Neural cell (in vitro differentiated cells): ENCODE measurements at regions not wholly inside any gene's neighbourhood (a gene's known extent, or its start where the extent isn't known, plus 50 kb on each side); places are given as distances from the start of the nearest gene placed in this dataset.
"Not testable (repeated sequence)": the region's sequence is repeated elsewhere in the genome, so short reads cannot be mapped to it uniquely, and the experiment has no call there.

Experiments
- H2AFZ ChIP-seq: fragments of 200-600, 300-800 bp; sonication (generic), shearing (Covaris generic); 2 replicates; pipeline ENCODE4 v1.6.0; 2014; ENCODE audit warnings: low read depth, mild to moderate bottlenecking, antibody characterized with exemption, low read length, moderate library complexity
- H3F3A ChIP-seq: fragments of 200-600 bp; shearing (Covaris generic); 2 replicates; pipeline ENCODE4 v1.6.1; 2016; ENCODE audit warnings: mild to moderate bottlenecking, moderate library complexity, mixed read lengths, antibody characterized with exemption, low read length; ENCODE audit not compliant: insufficient read depth, poor library complexity, severe bottlenecking
- H3K27ac ChIP-seq: fragments of 200-600, 300-800 bp; sonication (generic), shearing (Covaris generic); 2 replicates; pipeline ENCODE4 v1.5.1; 2014; ENCODE audit warnings: mild to moderate bottlenecking, low read length, moderate library complexity
- H3K27me3 ChIP-seq: fragments of 300-800, 200-600 bp; sonication (generic), shearing (Covaris generic); 2 replicates; pipeline ENCODE4 v1.6.0; 2014; ENCODE audit warnings: mild to moderate bottlenecking, low read depth, low read length, moderate library complexity; ENCODE audit not compliant: insufficient read depth
- H3K36me3 ChIP-seq: fragments of 300-800, 200-600 bp; sonication (generic), shearing (Covaris generic); 2 replicates; pipeline ENCODE4 v1.5.1; 2014; ENCODE audit warnings: mild to moderate bottlenecking, antibody characterized with exemption, low read length, moderate library complexity; ENCODE audit not compliant: insufficient read depth
- H3K4me2 ChIP-seq: fragments of 300-800, 200-600 bp; sonication (generic), shearing (Covaris generic); 2 replicates; pipeline ENCODE4 v1.6.0; 2014; ENCODE audit warnings: mild to moderate bottlenecking, low read length
- H3K4me3 ChIP-seq: fragments of 300-800, 200-600 bp; sonication (generic), shearing (Covaris generic); 2 replicates; pipeline ENCODE4 v1.5.1; 2014; ENCODE audit warnings: mild to moderate bottlenecking, low read length, moderate library complexity
- H3K79me2 ChIP-seq: fragments of 200-600 bp; shearing (Covaris generic); replicated peaks from 2 replicates; pipeline ENCODE4 v1.6.0; 2014; ENCODE audit warnings: mild to moderate bottlenecking, low read length, moderate library complexity; ENCODE audit not compliant: insufficient read depth
- H3K9ac ChIP-seq: fragments of 300-800, 200-600 bp; sonication (generic), shearing (Covaris generic); 2 replicates; pipeline ENCODE4 v1.6.1; 2016; ENCODE audit warnings: mild to moderate bottlenecking, low read length, mixed read lengths
- H3K9me2 ChIP-seq: fragments of 200-600 bp; shearing (Covaris generic); 2 replicates; pipeline ENCODE4 v1.6.1; 2016; ENCODE audit warnings: mild to moderate bottlenecking, low read length, mixed read lengths; ENCODE audit not compliant: insufficient read depth
- H3K9me3 ChIP-seq: fragments of 200-600, 300-800 bp; sonication (generic), shearing (Covaris generic); 2 replicates; pipeline ENCODE4 v1.6.1; 2016; ENCODE audit warnings: mild to moderate bottlenecking, mixed run types, low read length, moderate library complexity, mixed read lengths
- H4K20me1 ChIP-seq: fragments of 200-600 bp; shearing (Covaris generic); 2 replicates; pipeline ENCODE4 v1.6.1; 2016; ENCODE audit warnings: mild to moderate bottlenecking, mixed run types; ENCODE audit not compliant: insufficient read depth
- EP300 ChIP-seq: fragments of 450-650 bp; conservative IDR thresholded peaks from 2 replicates; pipeline ENCODE4 v1.6.1; 2014; ENCODE audit warnings: antibody characterized with exemption, mild to moderate bottlenecking, moderate library complexity; ENCODE audit not compliant: poor library complexity, severe bottlenecking
- EZH2 ChIP-seq: fragments of 200-600, 300-800 bp; shearing (Covaris generic), sonication (generic); IDR thresholded peaks from 2 replicates; pipeline ENCODE4 v1.6.1; 2014; ENCODE audit warnings: antibody characterized with exemption, low read length, borderline replicate concordance, mild to moderate bottlenecking; ENCODE audit not compliant: insufficient read depth, poor library complexity, severe bottlenecking
- MXI1 ChIP-seq: fragments of 450-650 bp; conservative IDR thresholded peaks from 2 replicates; pipeline ENCODE4 v1.6.1; 2014; ENCODE audit warnings: antibody characterized with exemption, mild to moderate bottlenecking; ENCODE audit not compliant: poor library complexity, severe bottlenecking
- POLR2AphosphoS5 ChIP-seq: IDR thresholded peaks from 2 replicates; pipeline ENCODE4 v1.6.1; 2012
- RAD21 ChIP-seq: fragments of 450-650 bp; conservative IDR thresholded peaks from 2 replicates; pipeline ENCODE4 v1.6.1; 2014; ENCODE audit warnings: antibody characterized with exemption, mild to moderate bottlenecking, moderate library complexity
- SMC3 ChIP-seq: fragments of 450-650 bp; conservative IDR thresholded peaks from 2 replicates; pipeline ENCODE4 v1.6.1; 2014; ENCODE audit warnings: antibody characterized with exemption, mild to moderate bottlenecking, moderate library complexity; ENCODE audit not compliant: poor library complexity
- TAF1 ChIP-seq: IDR thresholded peaks from 2 replicates; pipeline ENCODE4 v1.6.1; 2012; ENCODE audit warnings: low read depth
- TF ChIP-seq, protein P1 (sequence below): IDR thresholded peaks from 2 replicates; pipeline ENCODE4 v1.6.1; 2012; ENCODE audit warnings: borderline replicate concordance
- TF ChIP-seq, protein P2 (sequence below): fragments of 450-650 bp; IDR thresholded peaks from 2 replicates; pipeline ENCODE4 v1.5.1; 2014; ENCODE audit warnings: antibody characterized with exemption, mild to moderate bottlenecking, moderate library complexity; ENCODE audit not compliant: poor library complexity, severe bottlenecking

DNA sequence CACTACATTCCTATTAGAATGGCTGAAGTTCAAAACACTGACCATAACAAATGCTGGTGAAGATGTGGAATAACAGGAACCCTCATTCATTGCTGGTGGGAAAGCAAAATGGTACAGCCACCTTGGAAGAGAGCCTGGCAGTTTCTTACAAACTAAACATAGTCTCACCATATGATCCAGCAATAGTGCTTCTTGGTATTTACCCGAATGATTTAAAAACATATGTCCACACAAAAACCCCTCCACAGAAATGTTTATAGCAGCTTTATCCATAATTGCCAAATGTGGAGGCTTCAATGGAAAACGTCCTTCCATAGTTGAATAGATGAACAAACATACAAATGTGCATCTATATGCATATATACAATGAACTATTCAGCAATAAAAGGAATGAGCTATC, 330.8 kb downstream of the BTBD3 start:
- Histone ChIP-seq H3K9ac (no peak overlapping the region), H3F3A (no peaks in the 10 kb centered on the region), H3K9me3 (no peaks in the 10 kb centered on the region), H3K27me3 (no peaks in the 10 kb centered on the region), H3K27ac (no peak overlapping the region), H3K4me2 (no peak overlapping the region), H4K20me1 (no peaks in the 10 kb centered on the region), H3K36me3 (no peaks in the 10 kb centered on the region), H3K79me2 (no peaks in the 10 kb centered on the region), H3K9me2 (no peaks in the 10 kb centered on the region), H2AFZ (no peak overlapping the region), H3K4me3 (no peak overlapping the region)
- TF ChIP-seq TAF1 (no peak), EP300 (no peak), RAD21 (no peak), POLR2AphosphoS5 (no peak), EZH2 (no peak), MXI1 (no peak), SMC3 (no peak)
- TF ChIP-seq, protein P1, sequence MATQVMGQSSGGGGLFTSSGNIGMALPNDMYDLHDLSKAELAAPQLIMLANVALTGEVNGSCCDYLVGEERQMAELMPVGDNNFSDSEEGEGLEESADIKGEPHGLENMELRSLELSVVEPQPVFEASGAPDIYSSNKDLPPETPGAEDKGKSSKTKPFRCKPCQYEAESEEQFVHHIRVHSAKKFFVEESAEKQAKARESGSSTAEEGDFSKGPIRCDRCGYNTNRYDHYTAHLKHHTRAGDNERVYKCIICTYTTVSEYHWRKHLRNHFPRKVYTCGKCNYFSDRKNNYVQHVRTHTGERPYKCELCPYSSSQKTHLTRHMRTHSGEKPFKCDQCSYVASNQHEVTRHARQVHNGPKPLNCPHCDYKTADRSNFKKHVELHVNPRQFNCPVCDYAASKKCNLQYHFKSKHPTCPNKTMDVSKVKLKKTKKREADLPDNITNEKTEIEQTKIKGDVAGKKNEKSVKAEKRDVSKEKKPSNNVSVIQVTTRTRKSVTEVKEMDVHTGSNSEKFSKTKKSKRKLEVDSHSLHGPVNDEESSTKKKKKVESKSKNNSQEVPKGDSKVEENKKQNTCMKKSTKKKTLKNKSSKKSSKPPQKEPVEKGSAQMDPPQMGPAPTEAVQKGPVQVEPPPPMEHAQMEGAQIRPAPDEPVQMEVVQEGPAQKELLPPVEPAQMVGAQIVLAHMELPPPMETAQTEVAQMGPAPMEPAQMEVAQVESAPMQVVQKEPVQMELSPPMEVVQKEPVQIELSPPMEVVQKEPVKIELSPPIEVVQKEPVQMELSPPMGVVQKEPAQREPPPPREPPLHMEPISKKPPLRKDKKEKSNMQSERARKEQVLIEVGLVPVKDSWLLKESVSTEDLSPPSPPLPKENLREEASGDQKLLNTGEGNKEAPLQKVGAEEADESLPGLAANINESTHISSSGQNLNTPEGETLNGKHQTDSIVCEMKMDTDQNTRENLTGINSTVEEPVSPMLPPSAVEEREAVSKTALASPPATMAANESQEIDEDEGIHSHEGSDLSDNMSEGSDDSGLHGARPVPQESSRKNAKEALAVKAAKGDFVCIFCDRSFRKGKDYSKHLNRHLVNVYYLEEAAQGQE: no peak
- TF ChIP-seq, protein P2, sequence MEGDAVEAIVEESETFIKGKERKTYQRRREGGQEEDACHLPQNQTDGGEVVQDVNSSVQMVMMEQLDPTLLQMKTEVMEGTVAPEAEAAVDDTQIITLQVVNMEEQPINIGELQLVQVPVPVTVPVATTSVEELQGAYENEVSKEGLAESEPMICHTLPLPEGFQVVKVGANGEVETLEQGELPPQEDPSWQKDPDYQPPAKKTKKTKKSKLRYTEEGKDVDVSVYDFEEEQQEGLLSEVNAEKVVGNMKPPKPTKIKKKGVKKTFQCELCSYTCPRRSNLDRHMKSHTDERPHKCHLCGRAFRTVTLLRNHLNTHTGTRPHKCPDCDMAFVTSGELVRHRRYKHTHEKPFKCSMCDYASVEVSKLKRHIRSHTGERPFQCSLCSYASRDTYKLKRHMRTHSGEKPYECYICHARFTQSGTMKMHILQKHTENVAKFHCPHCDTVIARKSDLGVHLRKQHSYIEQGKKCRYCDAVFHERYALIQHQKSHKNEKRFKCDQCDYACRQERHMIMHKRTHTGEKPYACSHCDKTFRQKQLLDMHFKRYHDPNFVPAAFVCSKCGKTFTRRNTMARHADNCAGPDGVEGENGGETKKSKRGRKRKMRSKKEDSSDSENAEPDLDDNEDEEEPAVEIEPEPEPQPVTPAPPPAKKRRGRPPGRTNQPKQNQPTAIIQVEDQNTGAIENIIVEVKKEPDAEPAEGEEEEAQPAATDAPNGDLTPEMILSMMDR: no peak

DNA sequence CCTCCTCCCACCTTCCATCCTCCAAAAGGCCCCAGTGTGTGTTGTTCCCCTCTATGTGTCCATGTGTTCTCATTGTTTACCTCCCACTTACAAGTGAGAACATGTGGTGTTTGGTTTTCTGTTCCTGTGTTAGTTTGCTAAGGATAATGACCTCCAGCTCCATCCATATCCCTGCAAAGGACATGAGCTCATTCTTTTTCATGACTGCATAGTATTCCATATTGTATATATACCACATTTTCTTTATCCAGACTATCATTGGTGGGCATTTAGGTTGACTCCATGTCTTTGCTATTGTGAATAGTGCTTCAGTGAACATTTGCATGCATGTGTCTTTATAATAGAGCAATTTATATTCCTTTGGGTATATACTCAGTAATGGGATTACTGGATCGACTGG, 333.0 kb downstream of the BTBD3 start:
- not testable (repeated sequence) for H4K20me1 ChIP-seq, H3K79me2 ChIP-seq, H2AFZ ChIP-seq, H3K4me3 ChIP-seq, H3K27ac ChIP-seq, H3K36me3 ChIP-seq, H3K4me2 ChIP-seq, H3K9me3 ChIP-seq, H3K9me2 ChIP-seq, H3K9ac ChIP-seq, H3K27me3 ChIP-seq, H3F3A ChIP-seq

DNA sequence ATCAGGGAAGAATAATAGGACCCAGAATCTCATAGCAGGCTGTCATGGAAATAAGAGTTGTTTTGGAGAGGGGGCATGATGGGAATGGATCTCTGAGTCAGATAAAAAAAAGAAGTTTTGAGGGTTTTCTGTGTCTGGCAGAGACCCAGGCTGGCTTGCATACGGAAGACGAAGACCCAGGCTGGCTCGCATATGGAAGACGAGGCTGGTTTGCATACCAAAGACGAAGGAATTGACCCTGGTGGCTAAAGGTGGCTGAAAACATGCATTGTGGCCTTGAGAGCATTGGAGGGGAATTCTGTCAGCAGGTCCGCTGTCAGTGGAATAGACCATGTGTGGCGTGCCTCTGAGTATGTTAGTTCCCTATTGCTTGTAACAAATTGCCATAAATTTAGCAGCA, 335.1 kb downstream of the BTBD3 start:
- Histone ChIP-seq H2AFZ (no peak overlapping the region), H3K9ac (no peak overlapping the region), H3K9me2 (no peaks in the 10 kb centered on the region), H3K4me2 (no peak overlapping the region), H3K27me3 (no peaks in the 10 kb centered on the region), H3K79me2 (no peaks in the 10 kb centered on the region), H3K27ac (no peak overlapping the region), H3K36me3 (no peaks in the 10 kb centered on the region), H4K20me1 (no peaks in the 10 kb centered on the region), H3K4me3 (no peak overlapping the region), H3F3A (no peaks in the 10 kb centered on the region), H3K9me3 (no peaks in the 10 kb centered on the region)
- TF ChIP-seq POLR2AphosphoS5 (no peak), EZH2 (no peak), TAF1 (no peak), RAD21 (no peak), MXI1 (no peak), SMC3 (no peak), EP300 (no peak)
- TF ChIP-seq, protein P2: no peak
- TF ChIP-seq, protein P1: no peak
